ENCODE measurements at regions not wholly inside any gene's neighbourhood (a gene's known extent, or its start where the extent isn't known, plus 50 kb on each side); places are given as distances from the start of the nearest gene placed in this dataset.

DNA sequence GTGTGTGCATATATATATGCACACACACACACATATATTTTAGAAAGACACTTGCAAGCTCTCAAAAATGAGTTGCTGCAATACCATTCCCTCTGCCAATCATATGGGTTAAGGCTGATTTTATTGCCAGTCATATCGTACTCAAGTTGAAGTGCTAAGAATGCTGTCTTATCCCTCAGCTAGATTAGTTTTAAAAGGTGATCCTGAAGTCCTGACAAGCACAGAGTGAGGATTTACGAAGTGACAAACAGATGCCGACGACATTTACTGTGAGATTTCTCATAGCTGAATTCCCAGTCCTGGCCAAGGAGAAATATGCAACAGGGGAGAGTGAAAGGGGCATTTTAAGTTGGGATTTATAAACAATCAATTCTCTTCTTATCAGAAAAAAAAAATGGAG is 126.2 kb upstream of the RBFOX1 start:
- Histone ChIP-seq H3K27me3 (ENCODE audit: control insufficient read depth, insufficient read depth, low read length, poor library complexity, severe bottlenecking) (no peaks in the 10 kb centered on the region), H3K4me1 (ENCODE audit: control insufficient read depth, insufficient read depth, low read length) (no peaks in the 10 kb centered on the region), H3K4me3 (ENCODE audit: insufficient read depth, low read depth, low read length) (no peak overlapping the region), H3K36me3 (ENCODE audit: control insufficient read depth, insufficient read depth, low read length) (no peaks in the 10 kb centered on the region), H3K27ac (ENCODE audit: insufficient read depth, low read depth, low read length, poor library complexity, severe bottlenecking) (no peak overlapping the region), H3K9me3 (ENCODE audit: control insufficient read depth, low read length) (no peaks in the 10 kb centered on the region)
- 95% methylated on average over 4 of the region's 4 CpGs for WGBS, 2 experiments

DNA sequence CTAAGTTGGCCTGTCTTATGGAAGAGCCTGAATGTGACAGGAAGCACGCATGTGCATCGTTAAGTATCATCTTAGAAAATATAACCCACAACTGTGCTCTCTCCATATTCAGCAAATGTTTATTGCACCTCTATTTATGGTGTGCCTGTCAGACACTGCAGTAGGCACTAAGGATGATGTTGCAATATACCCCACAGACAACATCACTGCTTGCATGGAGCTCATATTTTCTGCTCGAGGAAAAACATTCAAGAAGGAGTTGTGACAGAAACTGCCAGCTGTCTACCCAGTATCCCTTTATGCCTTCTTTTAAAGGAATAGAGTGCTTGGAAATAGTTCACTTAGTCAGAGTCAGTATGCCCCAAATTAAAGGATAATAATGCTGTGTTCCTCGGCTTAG is 132.3 kb upstream of the RBFOX1 start:
- Histone ChIP-seq H3K4me3 (ENCODE audit: insufficient read depth, low read depth, low read length) (no peak overlapping the region), H3K36me3 (ENCODE audit: control insufficient read depth, insufficient read depth, low read length) (no peaks in the 10 kb centered on the region), H3K4me1 (ENCODE audit: control insufficient read depth, insufficient read depth, low read length) (no peaks in the 10 kb centered on the region), H3K27me3 (ENCODE audit: control insufficient read depth, insufficient read depth, low read length, poor library complexity, severe bottlenecking) (no peaks in the 10 kb centered on the region), H3K27ac (ENCODE audit: insufficient read depth, low read depth, low read length, poor library complexity, severe bottlenecking) (no peak overlapping the region), H3K9me3 (ENCODE audit: control insufficient read depth, low read length) (no peaks in the 10 kb centered on the region)
- 69 to 72% methylated on average over 4 of the region's 4 CpGs for WGBS, 2 experiments

DNA sequence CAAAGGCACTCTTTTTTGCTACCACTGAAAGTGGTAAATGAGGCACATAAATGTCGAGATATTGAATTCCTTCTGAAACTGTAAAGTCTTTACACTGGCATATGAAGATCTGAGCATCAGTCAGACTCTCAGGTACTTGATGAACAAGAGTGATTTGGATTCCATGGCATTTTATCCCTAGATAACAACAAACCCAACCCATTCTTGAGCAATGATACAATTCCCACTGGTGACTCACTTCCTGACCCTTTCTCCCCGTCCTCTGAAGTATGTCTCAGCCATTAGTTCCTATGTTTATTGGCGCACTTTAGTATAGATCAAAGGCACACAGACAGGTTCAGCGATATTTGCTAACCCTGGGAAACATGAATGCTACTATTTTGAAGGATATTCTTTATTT is 147.0 kb upstream of the RBFOX1 start:
- no peaks in the 10 kb centered on the region for H3K4me1 ChIP-seq (ENCODE audit: control insufficient read depth, insufficient read depth, low read length)
- no peak overlapping the region for H3K27ac ChIP-seq (ENCODE audit: insufficient read depth, low read depth, low read length, poor library complexity, severe bottlenecking)
- H3K4me3 ChIP-seq (ENCODE audit: insufficient read depth, low read depth, low read length) = no peak overlapping the region
- H3K27me3 ChIP-seq (ENCODE audit: control insufficient read depth, insufficient read depth, low read length, poor library complexity, severe bottlenecking) = no peaks in the 10 kb centered on the region
- H3K36me3 ChIP-seq (ENCODE audit: control insufficient read depth, insufficient read depth, low read length) = no peaks in the 10 kb centered on the region
- no peaks in the 10 kb centered on the region for H3K9me3 ChIP-seq (ENCODE audit: control insufficient read depth, low read length)
- WGBS, 2 experiments = 80 to 85% methylated on average over 4 of the region's 4 CpGs

DNA sequence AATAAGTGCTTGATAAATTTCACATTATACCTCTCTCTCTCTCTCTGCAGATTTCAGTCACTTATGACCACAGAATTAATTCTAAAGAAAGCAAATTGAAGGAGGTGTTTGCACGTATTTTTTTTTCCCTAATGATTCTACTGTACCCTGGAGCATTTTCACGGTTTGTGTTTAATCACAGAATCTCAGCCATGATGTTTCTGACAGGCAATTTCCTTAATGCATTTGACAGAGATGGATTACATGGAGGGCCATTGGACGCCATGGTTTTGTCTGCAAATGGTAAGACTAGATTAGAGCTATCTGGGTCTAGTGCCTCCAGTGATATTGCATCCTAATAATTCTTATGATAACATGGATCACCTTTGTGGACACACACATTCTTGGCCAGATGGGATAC is 147.5 kb upstream of the RBFOX1 start:
- H3K36me3 ChIP-seq (ENCODE audit: control insufficient read depth, insufficient read depth, low read length) = no peaks in the 10 kb centered on the region
- no peaks in the 10 kb centered on the region for H3K9me3 ChIP-seq (ENCODE audit: control insufficient read depth, low read length)
- 87 to 91% methylated on average over 3 of the region's 3 CpGs for WGBS, 2 experiments
- H3K4me1 ChIP-seq (ENCODE audit: control insufficient read depth, insufficient read depth, low read length) = no peaks in the 10 kb centered on the region
- H3K4me3 ChIP-seq (ENCODE audit: insufficient read depth, low read depth, low read length) = no peak overlapping the region
- no peaks in the 10 kb centered on the region for H3K27me3 ChIP-seq (ENCODE audit: control insufficient read depth, insufficient read depth, low read length, poor library complexity, severe bottlenecking)
- H3K27ac ChIP-seq (ENCODE audit: insufficient read depth, low read depth, low read length, poor library complexity, severe bottlenecking) = no peak overlapping the region

DNA sequence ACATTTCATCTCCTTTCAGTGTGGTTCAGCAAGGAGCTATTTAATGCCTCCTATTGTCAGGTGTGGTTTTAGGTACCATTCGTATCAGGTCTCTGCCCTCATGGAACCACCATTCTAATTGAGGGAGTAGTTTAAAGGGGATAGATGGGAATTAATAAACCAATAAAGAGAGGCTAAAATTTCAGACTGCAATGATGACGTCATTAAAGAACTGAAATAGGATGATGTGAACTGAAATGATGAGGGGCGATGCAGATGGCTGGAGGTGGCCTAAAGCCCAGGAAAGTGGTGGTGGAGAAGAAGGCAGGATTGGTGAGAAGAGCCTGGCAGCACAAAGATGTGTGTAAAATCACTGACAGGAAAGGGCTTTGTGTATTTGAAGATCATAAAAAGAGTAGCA is 148.9 kb upstream of the RBFOX1 start:
- Histone ChIP-seq H3K27ac (ENCODE audit: insufficient read depth, low read depth, low read length, poor library complexity, severe bottlenecking) (no peak overlapping the region), H3K9me3 (ENCODE audit: control insufficient read depth, low read length) (no peaks in the 10 kb centered on the region), H3K4me1 (ENCODE audit: control insufficient read depth, insufficient read depth, low read length) (no peaks in the 10 kb centered on the region), H3K4me3 (ENCODE audit: insufficient read depth, low read depth, low read length) (no peak overlapping the region), H3K27me3 (ENCODE audit: control insufficient read depth, insufficient read depth, low read length, poor library complexity, severe bottlenecking) (no peaks in the 10 kb centered on the region), H3K36me3 (ENCODE audit: control insufficient read depth, insufficient read depth, low read length) (no peaks in the 10 kb centered on the region)
- 61 to 63% methylated on average over 3 of the region's 3 CpGs for WGBS, 2 experiments

DNA sequence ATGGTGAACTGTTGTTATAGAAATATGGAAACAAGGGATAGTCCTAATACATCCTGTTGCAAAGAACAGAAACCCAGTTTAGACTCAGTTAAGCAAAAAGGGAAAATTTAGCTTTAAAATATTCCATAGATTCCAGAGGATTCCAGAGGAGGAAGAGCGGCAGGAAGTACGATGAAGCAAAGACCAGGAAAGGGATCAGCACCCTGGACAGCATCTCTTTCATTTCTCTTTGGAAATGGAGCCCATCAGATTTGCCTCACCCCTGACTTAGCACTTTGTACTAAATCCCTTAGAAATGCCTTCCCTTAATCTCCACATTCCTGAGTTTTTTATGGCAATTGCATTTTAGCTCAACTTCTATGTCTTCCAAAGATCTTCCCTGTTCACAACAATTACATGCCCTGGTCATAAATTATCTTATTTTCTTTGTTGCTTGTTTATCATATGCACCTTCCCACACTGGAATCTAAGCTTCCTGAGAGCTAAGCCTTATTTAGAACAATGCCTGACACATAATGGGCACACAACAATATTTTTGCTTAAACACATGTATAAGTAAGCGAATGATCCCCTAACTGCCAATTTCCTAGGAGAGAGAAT is 150.0 kb upstream of the RBFOX1 start:
- Histone ChIP-seq H3K27ac (ENCODE audit: insufficient read depth, low read depth, low read length, poor library complexity, severe bottlenecking) (no peak overlapping the region), H3K4me3 (ENCODE audit: insufficient read depth, low read depth, low read length) (no peak overlapping the region), H3K4me1 (ENCODE audit: control insufficient read depth, insufficient read depth, low read length) (no peaks in the 10 kb centered on the region), H3K36me3 (ENCODE audit: control insufficient read depth, insufficient read depth, low read length) (no peaks in the 10 kb centered on the region), H3K9me3 (ENCODE audit: control insufficient read depth, low read length) (no peaks in the 10 kb centered on the region), H3K27me3 (ENCODE audit: control insufficient read depth, insufficient read depth, low read length, poor library complexity, severe bottlenecking) (no peaks in the 10 kb centered on the region)
- 40 to 53% methylated on average over 3 of the region's 3 CpGs for WGBS, 2 experiments

DNA sequence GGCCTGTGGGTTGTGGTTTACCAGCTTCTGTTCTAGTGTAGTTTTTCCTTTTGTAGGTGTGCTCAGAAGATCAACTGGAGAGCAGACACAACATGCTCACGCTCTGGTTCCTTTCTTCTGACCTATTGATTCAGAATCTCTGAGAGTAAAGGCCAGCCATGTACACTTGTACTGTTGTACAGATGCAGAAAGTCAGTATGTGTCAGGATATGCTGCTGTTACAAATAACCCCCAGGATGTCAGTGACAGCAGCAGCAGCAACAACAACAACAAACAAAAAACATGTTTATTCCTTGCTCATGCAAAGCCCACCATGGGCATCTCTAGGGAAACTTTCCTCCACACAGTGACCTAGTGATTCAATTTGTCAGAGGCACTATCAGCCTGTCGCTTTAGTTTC is 154.8 kb upstream of the RBFOX1 start:
- H3K9me3 ChIP-seq (ENCODE audit: control insufficient read depth, low read length) = no peaks in the 10 kb centered on the region
- no peaks in the 10 kb centered on the region for H3K4me1 ChIP-seq (ENCODE audit: control insufficient read depth, insufficient read depth, low read length)
- no peaks in the 10 kb centered on the region for H3K27me3 ChIP-seq (ENCODE audit: control insufficient read depth, insufficient read depth, low read length, poor library complexity, severe bottlenecking)
- no peak overlapping the region for H3K4me3 ChIP-seq (ENCODE audit: insufficient read depth, low read depth, low read length)
- H3K36me3 ChIP-seq (ENCODE audit: control insufficient read depth, insufficient read depth, low read length) = no peaks in the 10 kb centered on the region
- H3K27ac ChIP-seq (ENCODE audit: insufficient read depth, low read depth, low read length, poor library complexity, severe bottlenecking) = no peak overlapping the region
- 70 to 78% methylated on average over 2 of the region's 2 CpGs for WGBS, 2 experiments

DNA sequence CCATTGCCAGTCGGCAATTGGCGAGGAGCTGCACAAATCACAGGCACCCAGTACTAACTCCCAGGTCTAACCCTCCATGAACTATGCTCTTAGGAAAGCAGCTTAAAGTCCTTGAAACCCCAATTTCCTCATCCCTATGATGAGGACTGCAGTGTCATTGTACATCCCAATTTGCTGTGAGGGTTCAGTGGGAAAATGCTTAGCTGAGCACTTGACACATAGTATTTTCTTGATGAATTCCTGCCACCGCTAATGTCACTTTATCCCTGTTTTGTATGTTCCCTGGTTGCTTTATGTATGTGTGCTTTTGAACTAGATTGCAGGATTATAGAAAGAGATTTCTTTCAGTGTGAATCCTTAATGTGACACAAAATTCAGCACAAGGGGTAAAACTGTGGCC is 161.5 kb upstream of the RBFOX1 start:
- no peak overlapping the region for H3K4me3 ChIP-seq (ENCODE audit: insufficient read depth, low read depth, low read length)

DNA sequence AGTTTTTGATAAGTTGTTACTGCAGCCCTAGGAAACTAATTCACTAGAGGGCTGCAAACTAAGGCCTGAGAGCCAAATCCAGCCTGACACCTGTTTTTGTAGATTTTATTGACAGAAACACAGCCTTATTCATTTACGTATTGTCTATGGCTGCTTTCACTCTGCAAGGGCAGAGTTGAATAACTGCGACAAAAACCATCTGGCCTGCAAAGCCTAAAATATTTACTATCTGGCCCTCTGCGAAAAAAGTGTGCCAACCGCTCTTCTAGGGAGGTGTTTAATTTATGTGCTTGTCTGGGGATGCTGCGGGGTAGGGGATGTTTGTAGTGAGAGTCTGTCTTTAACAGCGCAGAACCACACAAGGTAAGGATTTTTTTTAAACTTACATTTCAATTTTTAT is 165.0 kb upstream of the RBFOX1 start:
- 87 to 88% methylated on average over 5 to 6 of the region's 6 CpGs for WGBS, 2 experiments
- no peaks in the 10 kb centered on the region for H3K27me3 ChIP-seq (ENCODE audit: control insufficient read depth, insufficient read depth, low read length, poor library complexity, severe bottlenecking)
- H3K4me1 ChIP-seq (ENCODE audit: control insufficient read depth, insufficient read depth, low read length) = no peaks in the 10 kb centered on the region
- no peak overlapping the region for H3K4me3 ChIP-seq (ENCODE audit: insufficient read depth, low read depth, low read length)
- H3K36me3 ChIP-seq (ENCODE audit: control insufficient read depth, insufficient read depth, low read length) = no peaks in the 10 kb centered on the region
- H3K27ac ChIP-seq (ENCODE audit: insufficient read depth, low read depth, low read length, poor library complexity, severe bottlenecking) = no peak overlapping the region
- no peaks in the 10 kb centered on the region for H3K9me3 ChIP-seq (ENCODE audit: control insufficient read depth, low read length)

More for the DNA sequence above, 161.5 kb upstream of the RBFOX1 start:
- Histone ChIP-seq H3K36me3 (ENCODE audit: control insufficient read depth, insufficient read depth, low read length) (no peaks in the 10 kb centered on the region), H3K27me3 (ENCODE audit: control insufficient read depth, insufficient read depth, low read length, poor library complexity, severe bottlenecking) (no peaks in the 10 kb centered on the region), H3K4me1 (ENCODE audit: control insufficient read depth, insufficient read depth, low read length) (no peaks in the 10 kb centered on the region), H3K27ac (ENCODE audit: insufficient read depth, low read depth, low read length, poor library complexity, severe bottlenecking) (no peak overlapping the region), H3K9me3 (ENCODE audit: control insufficient read depth, low read length) (no peaks in the 10 kb centered on the region)
- WGBS, 2 experiments = 90 to 93% methylated on average over 3 of the region's 3 CpGs

DNA sequence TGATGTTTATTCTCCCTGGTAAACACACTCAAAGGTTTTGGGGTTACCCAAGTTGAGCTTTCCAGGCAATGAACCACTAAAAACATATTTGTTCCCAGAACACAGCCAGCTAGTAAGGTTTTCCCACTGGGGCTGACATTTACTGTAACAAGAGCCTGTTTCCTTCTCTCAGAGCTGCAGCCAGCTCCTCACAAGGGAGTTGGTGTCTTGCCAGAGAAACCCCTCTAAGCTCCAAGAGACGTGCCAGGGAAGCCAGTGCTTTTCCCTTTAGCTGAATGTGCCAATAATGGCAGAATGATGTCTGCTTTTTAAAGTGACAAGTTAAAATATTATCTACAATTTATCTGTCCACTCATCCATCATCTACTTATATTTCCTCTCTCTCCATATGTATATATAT is 170.8 kb upstream of the RBFOX1 start:
- H3K27ac ChIP-seq (ENCODE audit: insufficient read depth, low read depth, low read length, poor library complexity, severe bottlenecking) = no peak overlapping the region
- H3K27me3 ChIP-seq (ENCODE audit: control insufficient read depth, insufficient read depth, low read length, poor library complexity, severe bottlenecking) = no peaks in the 10 kb centered on the region
- 67 to 82% methylated on average over 1 of the region's 1 CpG for WGBS, 2 experiments
- no peaks in the 10 kb centered on the region for H3K36me3 ChIP-seq (ENCODE audit: control insufficient read depth, insufficient read depth, low read length)
- H3K4me1 ChIP-seq (ENCODE audit: control insufficient read depth, insufficient read depth, low read length) = no peaks in the 10 kb centered on the region
- H3K9me3 ChIP-seq (ENCODE audit: control insufficient read depth, low read length) = no peaks in the 10 kb centered on the region
- no peak overlapping the region for H3K4me3 ChIP-seq (ENCODE audit: insufficient read depth, low read depth, low read length)

DNA sequence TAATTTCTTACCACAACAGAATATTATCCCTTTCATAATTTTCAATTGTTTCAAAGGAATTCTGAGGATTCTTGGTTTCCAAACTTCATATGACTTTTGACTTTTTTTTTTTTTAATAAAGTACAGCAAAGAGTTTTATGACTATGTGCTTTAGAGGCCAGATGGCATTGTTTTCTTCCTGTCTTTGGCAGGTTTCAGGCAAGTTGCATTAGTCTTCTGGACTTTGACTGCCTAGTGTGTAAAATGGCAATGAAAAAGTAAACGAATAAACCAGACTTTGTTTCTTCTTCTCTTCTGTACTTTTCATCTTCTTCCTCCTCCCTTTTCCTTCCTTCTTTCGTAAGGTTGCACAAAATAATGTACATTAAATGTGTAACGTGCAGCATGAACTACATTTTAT is 172.6 kb upstream of the RBFOX1 start:
- 93 to 100% methylated on average over 1 to 3 of the region's 3 CpGs for WGBS, 2 experiments
- no peaks in the 10 kb centered on the region for H3K9me3 ChIP-seq (ENCODE audit: control insufficient read depth, low read length)
- H3K27ac ChIP-seq (ENCODE audit: insufficient read depth, low read depth, low read length, poor library complexity, severe bottlenecking) = no peak overlapping the region
- H3K4me3 ChIP-seq (ENCODE audit: insufficient read depth, low read depth, low read length) = no peak overlapping the region
- H3K27me3 ChIP-seq (ENCODE audit: control insufficient read depth, insufficient read depth, low read length, poor library complexity, severe bottlenecking) = no peaks in the 10 kb centered on the region
- H3K4me1 ChIP-seq (ENCODE audit: control insufficient read depth, insufficient read depth, low read length) = no peaks in the 10 kb centered on the region
- no peaks in the 10 kb centered on the region for H3K36me3 ChIP-seq (ENCODE audit: control insufficient read depth, insufficient read depth, low read length)
